ENCODE measurements at regions not wholly inside any gene's neighbourhood (a gene's known extent, or its start where the extent isn't known, plus 50 kb on each side); places are given as distances from the start of the nearest gene placed in this dataset.

DNA sequence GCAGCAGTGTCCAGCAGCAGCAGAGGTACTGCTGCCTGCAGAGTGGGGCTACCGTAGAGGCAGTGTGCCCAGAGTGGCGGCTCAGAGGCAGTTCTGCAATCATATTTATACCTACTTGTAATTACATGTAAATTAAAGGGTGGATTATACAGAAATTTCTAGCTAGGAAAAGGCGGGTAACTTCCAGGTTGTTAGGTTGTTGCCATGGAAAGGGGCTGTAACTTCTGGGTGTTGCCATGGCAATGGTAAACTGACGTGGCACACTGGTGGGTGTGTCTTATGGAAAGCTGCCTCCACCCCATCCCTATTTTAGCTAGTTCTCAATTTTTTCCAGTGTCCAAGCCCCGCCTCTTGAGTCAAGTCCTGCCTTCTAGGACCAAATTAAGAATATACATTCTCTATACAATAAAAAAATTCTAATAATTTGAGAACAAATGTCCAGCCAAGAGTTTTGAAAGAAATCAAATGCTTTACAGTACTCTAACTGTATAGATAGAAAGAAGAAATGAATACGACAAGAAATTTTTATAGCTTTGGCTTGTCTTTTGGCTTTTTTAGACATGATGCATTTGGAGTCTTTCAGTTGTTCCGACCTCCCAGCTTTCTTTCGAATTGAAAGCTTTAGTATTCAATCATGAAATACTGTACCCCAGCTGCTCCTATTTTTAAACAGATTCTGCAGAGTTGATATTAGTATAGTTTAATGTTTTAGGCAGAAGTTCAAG, 816.6 kb downstream of the DIAPH3 start:
- no peaks in the 10 kb centered on the region for H3K4me1 Mint-ChIP-seq (ENCODE audit: low read depth)
- ChIA-PET CTCF (no interaction called here), POLR2A (no interaction called here)
- ATAC-seq, result no peak
- TF ChIP-seq CTCF (IDR thresholded peaks at IDR 0.05), result no peak
- no peak overlapping the region for H3K27ac Mint-ChIP-seq
- DNase-seq, result no peak
- H3K36me3 Mint-ChIP-seq (ENCODE audit: low read depth), result no peaks in the 10 kb centered on the region
- intact Hi-C loops (cut with micrococcal nuclease), result no loop called here
- peaks cover 2% of the 10 kb centered on the region for H3K27me3 Mint-ChIP-seq
- no peaks in the 10 kb centered on the region for H3K9me3 Mint-ChIP-seq
- no peak overlapping the region for H3K4me3 Mint-ChIP-seq

GRCh38 chr13:59348617-59349016, 815.1 kb downstream of the DIAPH3 start:
- H3K9me3 Mint-ChIP-seq, result no peaks in the 10 kb centered on the region
- no peaks in the 10 kb centered on the region for H3K36me3 Mint-ChIP-seq (ENCODE audit: low read depth)
- H3K4me1 Mint-ChIP-seq (ENCODE audit: low read depth), result no peaks in the 10 kb centered on the region
- intact Hi-C loops (cut with micrococcal nuclease), result no loop called here
- CTCF ChIA-PET, result no interaction called here
- ATAC-seq (no peak), DNase-seq (no peak)
- no peak overlapping the region for H3K4me3 Mint-ChIP-seq
- no peak overlapping the region for H3K27ac Mint-ChIP-seq
- peaks cover 2% of the 10 kb centered on the region for H3K27me3 Mint-ChIP-seq
- POLR2A ChIA-PET, result no interaction called here
- no peak for TF ChIP-seq CTCF (IDR thresholded peaks at IDR 0.05)

DNA sequence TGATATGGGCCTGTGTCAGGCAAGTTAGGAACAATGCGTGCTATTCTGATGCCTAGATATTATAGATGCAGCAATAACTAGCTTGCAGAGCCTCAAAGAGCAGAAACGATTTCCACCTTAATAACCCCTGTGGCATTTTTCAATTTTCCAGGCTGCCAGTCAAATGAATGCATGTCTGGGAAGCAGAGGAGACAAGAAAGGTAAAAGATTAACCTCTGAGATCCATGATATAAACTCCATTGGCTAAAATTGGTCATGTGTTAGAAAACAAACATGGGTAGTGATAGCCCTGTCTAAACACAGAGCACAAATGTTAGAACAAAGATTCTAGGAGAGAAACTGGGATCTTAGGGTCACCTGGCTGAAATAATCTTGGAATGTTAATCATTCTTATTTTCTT, 811.1 kb downstream of the DIAPH3 start:
- DNase-seq, result no peak
- TF ChIP-seq CTCF (IDR thresholded peaks at IDR 0.05), result no peak
- no peaks in the 10 kb centered on the region for H3K9me3 Mint-ChIP-seq
- H3K27me3 Mint-ChIP-seq, result no peaks in the 10 kb centered on the region
- CTCF ChIA-PET, result no interaction called here
- H3K27ac Mint-ChIP-seq, result no peak overlapping the region
- ATAC-seq, result no peak
- no peak overlapping the region for H3K4me3 Mint-ChIP-seq
- no peaks in the 10 kb centered on the region for H3K4me1 Mint-ChIP-seq (ENCODE audit: low read depth)
- POLR2A ChIA-PET, result no interaction called here
- intact Hi-C loops (cut with micrococcal nuclease), result no loop called here
- no peaks in the 10 kb centered on the region for H3K36me3 Mint-ChIP-seq (ENCODE audit: low read depth)

DNA sequence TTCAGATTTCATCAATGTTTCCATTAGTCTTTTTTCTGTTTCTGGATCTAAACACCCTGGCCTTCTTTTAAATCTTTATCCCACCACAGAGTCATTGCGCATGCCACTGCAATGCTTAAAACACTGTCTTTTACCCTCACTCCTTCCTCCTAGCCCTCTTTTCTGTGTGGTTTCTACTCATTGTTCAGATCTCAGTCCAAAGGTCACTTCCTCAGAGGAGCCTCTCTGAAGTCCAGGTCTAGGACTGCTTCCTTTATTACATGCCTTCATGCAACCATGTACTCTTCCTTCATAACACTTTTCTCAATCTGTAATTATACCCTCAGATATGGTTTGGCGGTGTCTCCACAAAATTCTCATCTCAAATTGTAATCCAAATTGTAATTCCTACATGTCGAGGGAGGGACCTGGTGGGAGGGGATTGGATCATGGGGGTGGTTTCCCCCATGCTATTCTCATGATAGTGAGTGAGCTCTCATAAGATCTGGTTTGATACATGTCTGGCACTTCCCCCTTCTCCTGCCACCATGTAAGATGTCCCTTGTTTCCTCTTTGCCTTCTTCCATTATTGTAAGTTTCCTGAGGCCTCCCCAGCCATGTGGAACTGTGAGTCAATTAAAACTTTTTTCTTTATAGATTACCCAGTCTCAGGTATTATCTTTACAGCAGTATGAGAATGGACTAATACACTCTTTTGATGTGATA, 808.9 kb downstream of the DIAPH3 start:
- no peak overlapping the region for H3K27ac Mint-ChIP-seq
- ATAC-seq, result no peak

More for the DNA sequence above, 808.9 kb downstream of the DIAPH3 start:
- Mint-ChIP-seq H3K36me3 (ENCODE audit: low read depth) (no peaks in the 10 kb centered on the region), H3K4me3 (no peak overlapping the region), H3K27me3 (no peaks in the 10 kb centered on the region), H3K4me1 (ENCODE audit: low read depth) (no peaks in the 10 kb centered on the region), H3K9me3 (no peaks in the 10 kb centered on the region)
- POLR2A ChIA-PET, result no interaction called here
- TF ChIP-seq CTCF (IDR thresholded peaks at IDR 0.05), result no peak
- DNase-seq, result no peak
- CTCF ChIA-PET, result no interaction called here
- intact Hi-C loops (cut with micrococcal nuclease), result no loop called here

Measured in activated CD8-positive, alpha-beta T cell treated with anti-CD3 and anti-CD28 coated beads for 36 hours (primary cell).